A549 (cell line): ENCODE measurements at regions not wholly inside any gene's neighbourhood (a gene's known extent, or its start where the extent isn't known, plus 50 kb on each side); places are given as distances from the start of the nearest gene placed in this dataset.

Source experiments
- ATAC-seq, 2 experiments: fragments of 200-7000 bp in 1 of 2; fragments of >200 bp in 1 of 2; cut with Nextera tagmentation in 1 of 2; cut with Tn5 transposase in 1 of 2; 3 replicates each; pipeline versions ENCODE4 v1.8.0 to v1.9.1; 2018 to 2020; ENCODE audit warnings: mild to moderate bottlenecking in 1 of 2, moderate library complexity in 1 of 2
- CTCF ChIA-PET: fragments of 300-600 bp; sonication (Branson Sonifier 250); formaldehyde crosslinking; extraction: SDS; loops from one replicate; lab custom pipeline; 2021; ENCODE audit warnings: antibody characterized with exemption, inconsistent platforms; lab: Yijun Ruan, JAX
- POLR2A ChIA-PET: fragments of 350-600 bp; formaldehyde crosslinking; extraction: SDS; loops from one replicate; lab custom pipeline; 2021; ENCODE audit warnings: antibody characterized with exemption, inconsistent platforms; lab: Yijun Ruan, JAX
- DNase-seq, 2 experiments: peaks; one replicate each; pipeline versions ENCODE4 v3.0.0 to v3.0.0-alpha.2; 2011 to 2016; ENCODE audit warnings: low read depth in 1 of 2, low spot score in 1 of 2
- FAIRE-seq: peaks from 2 replicates; lab custom pipeline; 2011; peaks lifted over from hg19 to GRCh38; lab: Jason Lieb, UNC
- H3K27ac ChIP-seq, 2 experiments: fragments of >200 bp; sonication (Bioruptor Twin); formaldehyde crosslinking; 3 replicates each; pipeline ENCODE4 v1.5.1; 2016 to 2017
- H3K4me1 ChIP-seq: fragments of >200 bp; sonication (Bioruptor Twin); formaldehyde crosslinking; 3 replicates; pipeline ENCODE4 v1.6.1; 2016
- H3K4me2 ChIP-seq: fragments of >200 bp; sonication (Bioruptor Twin); formaldehyde crosslinking; 3 replicates; pipeline ENCODE4 v1.6.1; 2016
- H3K4me3 ChIP-seq: fragments of >200 bp; sonication (Bioruptor Twin); formaldehyde crosslinking; 3 replicates; pipeline ENCODE4 v1.5.1; 2016
- H3K9me3 ChIP-seq: fragments of >200 bp; sonication (Bioruptor Twin); formaldehyde crosslinking; 3 replicates; pipeline ENCODE4 v1.6.1; 2016
- CBX8 ChIP-seq: fragments of 200-600 bp; sonication (generic); IDR thresholded peaks from 2 replicates; pipeline ENCODE4 v1.6.1; 2016
- CHD2 ChIP-seq: fragments of 150-350 bp; IDR thresholded peaks from 2 replicates; pipeline ENCODE4 v1.6.1; 2014; ENCODE audit warnings: low read length; ENCODE audit not compliant: partially characterized antibody
- CHD4 ChIP-seq: fragments of 200-600 bp; sonication (generic); IDR thresholded peaks from 2 replicates; pipeline ENCODE4 v1.6.1; 2016; ENCODE audit warnings: antibody characterized with exemption, mild to moderate bottlenecking, borderline replicate concordance
- EHF ChIP-seq: fragments of 250-450 bp; sonication (Bioruptor Pico); IDR thresholded peaks from 2 replicates; pipeline ENCODE4 v1.5.0; 2020; ENCODE audit warnings: mild to moderate bottlenecking
- ESRRA ChIP-seq: fragments of 150-350 bp; IDR thresholded peaks from 2 replicates; pipeline ENCODE4 v1.6.1; 2014; ENCODE audit warnings: mild to moderate bottlenecking, low read length, borderline replicate concordance
- FOXS1 ChIP-seq: fragments of 250-450 bp; sonication (Bioruptor Pico); IDR thresholded peaks from 2 replicates; pipeline ENCODE4 v1.5.0; 2020; ENCODE audit warnings: mild to moderate bottlenecking, moderate library complexity
- GATA3 ChIP-seq: IDR thresholded peaks from 2 replicates; pipeline ENCODE4 v1.6.1; 2012; ENCODE audit warnings: borderline replicate concordance
- HDAC2 ChIP-seq: fragments of 200-600 bp; sonication (generic); IDR thresholded peaks from 2 replicates; pipeline ENCODE4 v1.6.1; 2016
- HEYL ChIP-seq: fragments of 250-450 bp; sonication (Bioruptor Pico); IDR thresholded peaks from 2 replicates; pipeline ENCODE4 v1.8.0; 2021; ENCODE audit warnings: mild to moderate bottlenecking, moderate library complexity
- HOXA7 ChIP-seq: fragments of 250-450 bp; sonication (Bioruptor Pico); IDR thresholded peaks from 2 replicates; pipeline ENCODE4 v1.5.0; 2020; ENCODE audit warnings: mild to moderate bottlenecking, moderate library complexity
- HOXB13 ChIP-seq: fragments of 250-450 bp; sonication (Bioruptor Pico); IDR thresholded peaks from 2 replicates; pipeline ENCODE4 v1.5.0; 2020; ENCODE audit warnings: low read depth, mild to moderate bottlenecking, moderate library complexity
- HOXB5 ChIP-seq: fragments of 250-450 bp; sonication (Bioruptor Pico); IDR thresholded peaks from 2 replicates; pipeline ENCODE4 v1.5.0; 2020; ENCODE audit warnings: mild to moderate bottlenecking, moderate library complexity
- JUN ChIP-seq, 2 experiments: fragments of >200 bp; sonication (Bioruptor Twin); formaldehyde crosslinking; IDR thresholded peaks; 2 replicates in 1 of 2; 3 replicates in 1 of 2; pipeline ENCODE4 v1.6.1; 2016 to 2017
- NFE2L2 ChIP-seq: fragments of 150-350 bp; conservative IDR thresholded peaks from 2 replicates; pipeline ENCODE4 v1.6.1; 2014; ENCODE audit warnings: low read length
- NPAS2 ChIP-seq: fragments of 250-450 bp; sonication (Bioruptor Pico); IDR thresholded peaks from 2 replicates; pipeline ENCODE4 v1.8.0; 2022; ENCODE audit warnings: mild to moderate bottlenecking, moderate library complexity, borderline replicate concordance
- RAD21 ChIP-seq, 2 experiments: fragments of >200 bp in 1 of 2; sonication (Bioruptor Twin) in 1 of 2; formaldehyde crosslinking in 1 of 2; IDR thresholded peaks in 1 of 2; conservative IDR thresholded peaks in 1 of 2; 2 replicates in 1 of 2; 3 replicates in 1 of 2; pipeline ENCODE4 v1.6.1; 2012 to 2018; ENCODE audit warnings: inconsistent platforms in 1 of 2
- RARB ChIP-seq: fragments of 250-450 bp; sonication (Bioruptor Pico); IDR thresholded peaks from 2 replicates; pipeline ENCODE4 v1.8.0; 2021; ENCODE audit warnings: mild to moderate bottlenecking, moderate library complexity
- SREBF2 ChIP-seq: fragments of 450-650 bp; IDR thresholded peaks from 2 replicates; pipeline ENCODE4 v1.6.1; 2014; ENCODE audit warnings: mild to moderate bottlenecking, moderate library complexity
- TP53 ChIP-seq: fragments of 250-450 bp; sonication (Bioruptor Pico); IDR thresholded peaks from 2 replicates; pipeline ENCODE4 v1.5.0; 2021; ENCODE audit warnings: mild to moderate bottlenecking, moderate library complexity
- ZC3H11A ChIP-seq: fragments of 450-650 bp; IDR thresholded peaks from 2 replicates; pipeline ENCODE4 v1.6.1; 2014; ENCODE audit warnings: antibody characterized with exemption, mild to moderate bottlenecking
- ZFP36 ChIP-seq: fragments of 450-650 bp; IDR thresholded peaks from 2 replicates; pipeline ENCODE4 v1.6.1; 2014; ENCODE audit warnings: borderline replicate concordance; ENCODE audit not compliant: partially characterized antibody
- ZNF302 ChIP-seq: fragments of 250-450 bp; sonication (Bioruptor Pico); IDR thresholded peaks from 2 replicates; pipeline ENCODE4 v1.9.0; 2021; ENCODE audit warnings: inconsistent platforms, mild to moderate bottlenecking, moderate library complexity
- ZSCAN20 ChIP-seq: fragments of 250-450 bp; sonication (Bioruptor Pico); IDR thresholded peaks from 2 replicates; pipeline ENCODE4 v1.8.0; 2022; ENCODE audit warnings: mild to moderate bottlenecking, moderate library complexity
- WGBS: methylation state at CpG from one replicate; pipeline ENCODE4 v1.1.6; 2017; ENCODE audit errors: missing lambda C conversion rate; 5-methylcytosine and 5-hydroxymethylcytosine counted together
- TF ChIP-seq, protein P1 (sequence below): fragments of 200-600 bp; sonication (generic); IDR thresholded peaks from 2 replicates; pipeline ENCODE4 v1.6.1; 2016; ENCODE audit warnings: antibody characterized with exemption, mild to moderate bottlenecking, moderate library complexity
- TF ChIP-seq, protein P2 (sequence below): IDR thresholded peaks from 2 replicates; pipeline ENCODE4 v1.6.1; 2012
- TF ChIP-seq, protein P3 (sequence below): fragments of 450-650 bp; IDR thresholded peaks from 2 replicates; pipeline ENCODE4 v1.6.1; 2014; ENCODE audit warnings: antibody characterized with exemption
- TF ChIP-seq, protein P4 (sequence below): fragments of 150-350 bp; IDR thresholded peaks from 2 replicates; pipeline ENCODE4 v1.6.1; 2014; ENCODE audit warnings: low read depth, mild to moderate bottlenecking, low read length

DNA sequence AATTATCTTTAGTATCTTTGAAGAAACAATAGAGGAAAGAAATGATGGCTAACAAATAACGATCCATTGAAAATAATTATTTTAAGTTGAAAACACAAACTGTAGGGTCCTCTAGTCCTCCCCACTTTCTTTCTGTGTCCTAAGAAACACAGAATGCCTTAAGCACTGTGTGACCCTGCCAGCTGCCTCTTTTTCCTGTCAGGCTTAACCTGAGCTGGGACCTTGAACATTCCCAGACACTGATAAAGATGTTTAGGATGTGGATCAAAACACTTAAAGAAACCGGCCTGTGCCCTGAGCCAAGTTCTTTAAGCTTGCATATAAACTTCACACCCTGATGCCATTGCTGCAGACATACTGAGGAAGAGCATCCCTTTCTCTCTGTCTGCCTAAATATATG is 755.4 kb upstream of the VRK2 start:
- ATAC-seq = no peak
- no peak for TF ChIP-seq FOXS1 (CRISPR knock-in tag)
- TF ChIP-seq RARB (CRISPR knock-in tag) = no peak
- no peak for TF ChIP-seq SREBF2
- TF ChIP-seq HOXA7 (CRISPR knock-in tag) = no peak
- TF ChIP-seq ZNF302 (CRISPR knock-in tag) = no peak
- no peak for TF ChIP-seq HOXB5
- no peak for TF ChIP-seq HOXB13 (CRISPR knock-in tag)
- TF ChIP-seq CHD2 = no peak
- TF ChIP-seq, protein P1, sequence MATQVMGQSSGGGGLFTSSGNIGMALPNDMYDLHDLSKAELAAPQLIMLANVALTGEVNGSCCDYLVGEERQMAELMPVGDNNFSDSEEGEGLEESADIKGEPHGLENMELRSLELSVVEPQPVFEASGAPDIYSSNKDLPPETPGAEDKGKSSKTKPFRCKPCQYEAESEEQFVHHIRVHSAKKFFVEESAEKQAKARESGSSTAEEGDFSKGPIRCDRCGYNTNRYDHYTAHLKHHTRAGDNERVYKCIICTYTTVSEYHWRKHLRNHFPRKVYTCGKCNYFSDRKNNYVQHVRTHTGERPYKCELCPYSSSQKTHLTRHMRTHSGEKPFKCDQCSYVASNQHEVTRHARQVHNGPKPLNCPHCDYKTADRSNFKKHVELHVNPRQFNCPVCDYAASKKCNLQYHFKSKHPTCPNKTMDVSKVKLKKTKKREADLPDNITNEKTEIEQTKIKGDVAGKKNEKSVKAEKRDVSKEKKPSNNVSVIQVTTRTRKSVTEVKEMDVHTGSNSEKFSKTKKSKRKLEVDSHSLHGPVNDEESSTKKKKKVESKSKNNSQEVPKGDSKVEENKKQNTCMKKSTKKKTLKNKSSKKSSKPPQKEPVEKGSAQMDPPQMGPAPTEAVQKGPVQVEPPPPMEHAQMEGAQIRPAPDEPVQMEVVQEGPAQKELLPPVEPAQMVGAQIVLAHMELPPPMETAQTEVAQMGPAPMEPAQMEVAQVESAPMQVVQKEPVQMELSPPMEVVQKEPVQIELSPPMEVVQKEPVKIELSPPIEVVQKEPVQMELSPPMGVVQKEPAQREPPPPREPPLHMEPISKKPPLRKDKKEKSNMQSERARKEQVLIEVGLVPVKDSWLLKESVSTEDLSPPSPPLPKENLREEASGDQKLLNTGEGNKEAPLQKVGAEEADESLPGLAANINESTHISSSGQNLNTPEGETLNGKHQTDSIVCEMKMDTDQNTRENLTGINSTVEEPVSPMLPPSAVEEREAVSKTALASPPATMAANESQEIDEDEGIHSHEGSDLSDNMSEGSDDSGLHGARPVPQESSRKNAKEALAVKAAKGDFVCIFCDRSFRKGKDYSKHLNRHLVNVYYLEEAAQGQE = no peak
- TF ChIP-seq, protein P2, sequence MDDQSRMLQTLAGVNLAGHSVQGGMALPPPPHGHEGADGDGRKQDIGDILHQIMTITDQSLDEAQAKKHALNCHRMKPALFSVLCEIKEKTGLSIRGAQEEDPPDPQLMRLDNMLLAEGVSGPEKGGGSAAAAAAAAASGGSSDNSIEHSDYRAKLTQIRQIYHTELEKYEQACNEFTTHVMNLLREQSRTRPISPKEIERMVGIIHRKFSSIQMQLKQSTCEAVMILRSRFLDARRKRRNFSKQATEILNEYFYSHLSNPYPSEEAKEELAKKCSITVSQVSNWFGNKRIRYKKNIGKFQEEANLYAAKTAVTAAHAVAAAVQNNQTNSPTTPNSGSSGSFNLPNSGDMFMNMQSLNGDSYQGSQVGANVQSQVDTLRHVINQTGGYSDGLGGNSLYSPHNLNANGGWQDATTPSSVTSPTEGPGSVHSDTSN = no peak
- TF ChIP-seq NPAS2 = no peak
- TF ChIP-seq, all 56 proteins: peak for 0
- WGBS = 18% methylated on average over 2 of the region's 2 CpGs
- Histone ChIP-seq H3K4me3 (no peak overlapping the region), H3K9me3 (no peaks in the 10 kb centered on the region), H3K4me2 (no peak overlapping the region), H3K4me1 (no peaks in the 10 kb centered on the region), H3K27ac (no peak overlapping the region)
- POLR2A ChIA-PET = no interaction called here
- CTCF ChIA-PET = no interaction called here
- DNase-seq = no peak
- FAIRE-seq = no peak

DNA sequence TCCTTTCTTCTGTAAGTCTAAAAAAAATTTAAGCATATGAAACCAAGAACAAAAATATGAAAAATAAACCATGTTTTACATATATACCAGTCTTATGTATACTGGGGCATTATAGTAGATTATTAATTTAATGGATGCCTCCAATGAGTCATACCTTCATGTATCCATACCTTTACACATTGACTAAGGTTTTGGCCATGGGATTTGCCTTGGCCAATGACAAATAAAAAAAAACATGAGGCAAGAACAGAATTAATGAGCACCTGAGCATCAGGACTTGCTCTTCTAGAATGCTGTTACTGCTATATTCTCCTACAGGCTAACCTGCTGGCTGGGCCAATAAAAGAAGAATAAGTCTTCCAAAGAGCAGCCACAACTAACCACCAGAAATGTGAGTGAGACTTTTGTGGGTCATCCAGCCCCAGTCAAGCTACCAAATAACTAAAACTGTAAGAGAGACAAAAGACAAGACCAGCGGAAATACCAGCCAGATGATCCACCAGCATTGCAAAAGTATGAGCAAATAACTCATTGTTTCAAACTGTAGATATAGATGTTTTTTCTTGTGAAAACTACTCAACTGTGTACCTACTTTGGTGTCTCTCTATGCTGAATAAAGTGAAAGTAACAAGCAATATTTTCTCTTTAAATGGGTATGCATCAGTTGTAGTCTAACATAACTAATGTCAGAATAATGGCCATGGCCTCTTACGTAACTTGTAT is 749.6 kb upstream of the VRK2 start:
- POLR2A ChIA-PET = no interaction called here
- 43% methylated on average over 2 of the region's 2 CpGs for WGBS
- Histone ChIP-seq H3K27ac (no peak overlapping the region), H3K4me1 (no peaks in the 10 kb centered on the region)
- no peak for DNase-seq
- TF ChIP-seq ZFP36 (no peak), NFE2L2 (no peak), JUN (IDR thresholded peaks at IDR 0.05) (no peak), ESRRA (no peak), EHF (CRISPR knock-in tag) (no peak), HEYL (CRISPR knock-in tag) (no peak), CBX8 (no peak), SREBF2 (no peak), GATA3 (no peak), ZC3H11A (no peak), ZSCAN20 (CRISPR knock-in tag) (no peak), TP53 (CRISPR knock-in tag) (no peak), CHD4 (no peak), FOXS1 (CRISPR knock-in tag) (no peak), HDAC2 (no peak), RAD21 (conservative IDR thresholded peaks at IDR 0.05 in 1 of 2, IDR thresholded peaks at IDR 0.05 in 1 of 2) (no peak)
- TF ChIP-seq, protein P3, sequence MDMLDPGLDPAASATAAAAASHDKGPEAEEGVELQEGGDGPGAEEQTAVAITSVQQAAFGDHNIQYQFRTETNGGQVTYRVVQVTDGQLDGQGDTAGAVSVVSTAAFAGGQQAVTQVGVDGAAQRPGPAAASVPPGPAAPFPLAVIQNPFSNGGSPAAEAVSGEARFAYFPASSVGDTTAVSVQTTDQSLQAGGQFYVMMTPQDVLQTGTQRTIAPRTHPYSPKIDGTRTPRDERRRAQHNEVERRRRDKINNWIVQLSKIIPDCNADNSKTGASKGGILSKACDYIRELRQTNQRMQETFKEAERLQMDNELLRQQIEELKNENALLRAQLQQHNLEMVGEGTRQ = no peak
- TF ChIP-seq, protein P4, sequence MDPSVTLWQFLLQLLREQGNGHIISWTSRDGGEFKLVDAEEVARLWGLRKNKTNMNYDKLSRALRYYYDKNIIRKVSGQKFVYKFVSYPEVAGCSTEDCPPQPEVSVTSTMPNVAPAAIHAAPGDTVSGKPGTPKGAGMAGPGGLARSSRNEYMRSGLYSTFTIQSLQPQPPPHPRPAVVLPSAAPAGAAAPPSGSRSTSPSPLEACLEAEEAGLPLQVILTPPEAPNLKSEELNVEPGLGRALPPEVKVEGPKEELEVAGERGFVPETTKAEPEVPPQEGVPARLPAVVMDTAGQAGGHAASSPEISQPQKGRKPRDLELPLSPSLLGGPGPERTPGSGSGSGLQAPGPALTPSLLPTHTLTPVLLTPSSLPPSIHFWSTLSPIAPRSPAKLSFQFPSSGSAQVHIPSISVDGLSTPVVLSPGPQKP = no peak
- TF ChIP-seq, protein P2 = no peak
- TF ChIP-seq, all 56 proteins: peak for 0
- no peak for ATAC-seq
- no peak overlapping the region for H3K4me3 ChIP-seq
- H3K4me2 ChIP-seq = no peak overlapping the region
- FAIRE-seq = peak; percentile 79
- H3K9me3 ChIP-seq = no peaks in the 10 kb centered on the region
- CTCF ChIA-PET = no interaction called here
